Activated CD4-positive, CD25-positive, alpha-beta regulatory T cell (primary cell): ENCODE measurements at regions not wholly inside any gene's neighbourhood (a gene's known extent, or its start where the extent isn't known, plus 50 kb on each side); places are given as distances from the start of the nearest gene placed in this dataset.

Experiments
- DNase-seq, 4 experiments: peaks; one replicate each; lab custom pipeline; 2025; lab: John Stamatoyannopoulos, UW

DNA sequence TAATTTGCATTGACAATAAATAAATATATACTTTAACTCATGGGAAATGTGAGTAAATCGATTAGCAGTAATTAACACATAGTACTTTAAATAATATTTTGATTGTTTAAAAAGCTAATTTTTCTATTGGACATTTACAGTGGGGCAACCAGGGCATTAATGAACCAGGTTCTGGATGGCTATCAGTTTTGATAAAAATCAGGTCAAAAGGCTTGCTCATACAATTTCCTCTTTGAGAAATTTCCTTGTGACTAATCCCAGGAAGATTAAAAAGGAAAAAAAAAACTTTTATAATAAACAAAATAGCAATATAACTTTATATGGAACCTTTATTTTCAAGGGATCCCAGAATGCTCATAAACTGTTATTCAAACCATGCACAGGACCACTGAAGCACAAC lies 497.2 kb upstream of the ZEB2 start:
- no peak for DNase-seq

DNA sequence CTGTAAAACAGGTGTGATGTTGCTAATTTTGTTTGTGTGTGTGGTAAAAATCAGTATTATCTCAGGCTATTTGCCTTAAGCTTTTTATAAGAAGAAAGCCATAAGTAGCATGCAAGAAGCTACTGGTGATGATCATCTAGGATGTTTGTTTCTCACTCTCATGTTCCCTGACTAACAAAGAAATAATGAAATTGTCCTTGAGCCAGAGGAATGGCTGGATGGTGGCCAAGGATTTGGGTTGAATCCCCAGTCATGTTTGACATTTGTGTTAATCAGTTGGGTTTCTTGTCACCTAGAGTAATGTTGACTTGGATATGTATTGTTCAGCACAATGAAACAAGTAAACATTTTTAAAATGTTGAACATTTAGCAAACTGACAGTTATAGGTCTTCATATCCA lies 496.8 kb upstream of the ZEB2 start:
- no peak for DNase-seq

DNA sequence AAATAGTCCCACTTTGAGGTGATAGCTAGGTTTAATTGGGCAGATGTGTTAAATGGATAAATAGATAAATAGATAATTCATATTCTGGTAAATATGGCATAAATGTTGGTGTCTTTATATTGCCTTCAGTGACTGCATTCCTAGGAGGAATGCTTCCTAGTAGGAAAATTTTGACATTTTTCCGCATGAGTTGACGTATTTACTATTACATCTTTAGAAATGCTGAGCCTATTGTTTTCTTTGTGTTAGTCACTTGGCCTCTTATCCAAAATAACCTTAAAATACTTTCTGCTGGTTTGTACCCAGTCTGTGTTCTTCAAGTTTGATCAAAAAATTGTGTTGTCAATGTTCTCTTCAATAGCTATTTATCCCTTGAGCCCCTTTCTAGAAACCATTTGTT lies 495.6 kb upstream of the ZEB2 start:
- DNase-seq = no peak

- no peak for DNase-seq
Measured at GRCh38 chr2:145012806-145013205, 492.9 kb upstream of the ZEB2 start.

- no peak for DNase-seq
Measured at GRCh38 chr2:145012214-145012670, 492.3 kb upstream of the ZEB2 start.

- no peak for DNase-seq
Measured at GRCh38 chr2:145010635-145011034, 490.7 kb upstream of the ZEB2 start.

DNA sequence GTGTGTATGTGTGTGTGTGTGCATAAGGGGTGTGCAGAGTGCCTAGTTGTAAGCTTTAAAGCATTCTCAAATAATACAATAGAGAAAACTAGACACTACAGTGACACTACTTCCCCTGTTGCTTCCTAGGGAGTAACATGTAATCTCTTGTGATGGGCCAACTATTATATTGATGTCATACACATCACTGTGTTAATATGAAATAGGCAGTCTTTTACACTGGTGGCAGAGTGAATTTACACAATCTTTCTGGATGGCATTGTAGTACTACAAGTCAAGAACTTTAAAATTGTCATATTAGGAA lies 488.0 kb upstream of the ZEB2 start:
- no peak for DNase-seq

DNA sequence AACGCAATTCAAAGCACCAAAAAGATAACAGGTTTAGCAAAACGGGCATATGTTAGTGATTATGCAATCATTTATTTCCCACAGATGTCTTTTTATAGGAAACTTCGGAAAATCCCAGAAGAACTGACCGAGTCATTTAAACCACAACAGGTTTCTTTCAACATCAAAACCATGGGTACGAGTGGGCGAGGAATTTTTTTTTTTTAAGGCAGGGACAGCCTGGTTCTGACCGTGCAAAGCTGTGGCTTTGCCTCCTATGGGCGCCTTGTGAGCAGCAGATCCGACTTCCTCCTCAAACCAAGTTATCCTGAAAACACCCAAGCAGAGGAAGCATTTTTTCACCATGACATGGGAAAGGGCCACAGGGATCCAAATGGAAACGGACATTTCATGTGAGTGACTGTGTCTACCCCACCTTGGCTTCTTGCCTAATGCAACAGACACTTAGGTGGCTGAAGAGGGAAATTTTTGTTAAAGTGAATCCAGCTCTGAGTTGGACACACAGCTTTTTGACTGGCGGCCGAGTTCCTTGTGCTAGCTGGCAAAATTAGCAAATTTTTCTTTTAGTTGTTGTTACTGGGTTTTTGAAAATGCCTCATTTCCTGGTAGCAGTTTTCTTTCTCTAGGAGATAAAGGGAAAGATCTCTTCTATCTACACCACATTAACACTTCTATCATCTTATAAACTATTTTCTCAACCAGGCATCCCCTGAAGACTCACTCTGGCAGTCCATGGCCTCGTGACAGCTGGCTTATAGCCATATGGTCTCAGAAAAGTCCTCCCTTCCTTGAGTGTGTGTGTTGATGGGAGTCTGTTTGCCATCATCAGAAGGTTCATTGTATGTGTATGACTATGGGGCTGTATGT lies 487.4 kb upstream of the ZEB2 start:
- no peak for DNase-seq

DNA sequence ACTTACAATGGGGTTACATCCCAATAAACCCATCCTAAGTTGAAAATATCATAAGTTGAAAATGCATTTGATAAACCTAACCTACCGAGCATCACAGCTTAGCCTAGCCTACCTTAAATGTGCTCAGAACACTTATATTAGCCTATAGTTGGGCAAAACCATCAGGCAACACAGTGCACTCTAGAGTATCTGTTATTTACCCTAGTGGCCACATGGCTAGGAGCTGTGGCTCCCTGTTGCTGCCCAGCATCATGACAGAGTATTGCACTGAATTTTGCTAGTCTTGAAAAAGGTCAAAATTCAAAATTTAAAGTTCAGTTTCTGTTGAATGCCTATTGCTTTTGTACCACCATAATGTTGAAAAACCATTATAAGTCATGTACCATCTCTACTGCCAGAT lies 482.7 kb upstream of the ZEB2 start:
- DNase-seq = no peak

- no peak for DNase-seq
Measured at GRCh38 chr2:145000376-145000775, 480.5 kb upstream of the ZEB2 start.

DNA sequence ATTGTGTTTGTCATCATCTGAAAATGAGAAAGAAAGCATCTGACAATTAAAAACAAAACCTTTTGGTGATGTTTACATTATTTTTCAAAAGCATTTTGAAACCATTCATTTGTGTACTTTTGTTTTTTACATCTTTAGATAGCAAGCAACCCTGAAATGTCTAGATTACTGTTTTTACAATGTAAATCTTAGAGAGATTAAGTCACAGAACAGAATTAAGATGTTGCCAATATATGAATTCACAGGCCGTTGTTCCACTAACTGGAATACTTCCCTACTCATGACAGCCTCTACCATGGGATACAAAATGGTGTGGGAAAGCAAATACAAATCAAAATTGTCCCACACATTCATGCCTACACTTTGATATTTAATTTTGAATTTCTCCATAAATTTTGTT lies 480.0 kb upstream of the ZEB2 start:
- no peak for DNase-seq

DNA sequence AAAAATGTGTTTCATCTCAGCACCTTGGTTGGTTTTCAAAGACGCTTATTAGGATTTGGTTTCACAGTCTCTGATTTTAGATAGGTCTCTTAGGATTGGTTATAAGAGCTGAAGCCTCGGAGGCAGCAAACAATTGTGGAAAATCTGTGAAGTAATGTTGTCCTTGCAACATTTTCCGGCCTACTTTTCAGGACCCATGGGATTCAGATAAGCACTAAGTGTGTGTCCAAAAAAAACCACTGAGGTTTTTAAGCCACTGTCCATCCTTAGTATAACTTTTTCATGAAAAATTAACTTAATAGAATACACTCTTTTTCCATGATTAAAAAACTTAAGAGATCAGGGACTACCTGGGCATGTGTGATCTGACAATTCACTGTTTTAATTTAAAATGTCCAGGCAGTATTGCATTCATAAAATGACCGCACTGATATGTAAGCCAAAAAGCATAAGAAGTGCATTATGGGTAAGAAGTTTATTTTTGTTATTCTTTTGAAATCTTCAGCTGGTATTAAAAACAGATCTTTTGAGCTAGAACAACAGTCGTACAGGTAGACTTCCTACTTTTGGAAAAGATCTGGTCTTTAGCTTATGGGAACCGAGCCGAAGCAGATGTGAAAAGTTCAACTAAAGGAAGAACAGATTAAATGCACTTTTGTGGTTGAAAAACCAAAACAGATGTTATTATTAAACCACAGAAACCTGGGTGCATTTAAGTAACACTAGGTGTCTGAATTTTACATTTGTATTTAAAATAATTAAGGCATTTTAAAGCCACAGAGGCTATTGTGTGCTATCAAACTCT lies 479.4 kb upstream of the ZEB2 start:
- DNase-seq = no peak

DNA sequence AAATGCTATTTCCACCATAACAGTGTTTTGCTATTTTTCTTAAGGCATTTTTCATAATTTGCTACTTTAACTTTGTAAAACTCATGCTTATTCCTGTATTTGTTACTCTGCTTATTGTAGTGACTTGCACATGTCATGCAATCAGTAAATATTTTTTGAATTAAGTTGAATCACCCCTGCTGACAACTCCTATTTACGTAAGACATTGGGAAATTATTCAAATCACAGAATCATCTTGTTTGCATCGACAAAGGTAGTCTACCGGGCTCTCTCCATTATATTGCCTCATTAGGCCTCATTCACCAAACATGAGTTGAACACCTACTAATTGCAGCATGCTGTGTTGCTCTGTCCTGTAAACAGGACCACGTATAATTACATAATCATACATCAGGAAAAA lies 478.5 kb upstream of the ZEB2 start:
- no peak for DNase-seq

GRCh38 chr2:144996225-144996795 lies 476.4 kb upstream of the ZEB2 start:
- no peak for DNase-seq

- DNase-seq = no peak
Measured at GRCh38 chr2:144995482-144995881, 475.6 kb upstream of the ZEB2 start.

DNA sequence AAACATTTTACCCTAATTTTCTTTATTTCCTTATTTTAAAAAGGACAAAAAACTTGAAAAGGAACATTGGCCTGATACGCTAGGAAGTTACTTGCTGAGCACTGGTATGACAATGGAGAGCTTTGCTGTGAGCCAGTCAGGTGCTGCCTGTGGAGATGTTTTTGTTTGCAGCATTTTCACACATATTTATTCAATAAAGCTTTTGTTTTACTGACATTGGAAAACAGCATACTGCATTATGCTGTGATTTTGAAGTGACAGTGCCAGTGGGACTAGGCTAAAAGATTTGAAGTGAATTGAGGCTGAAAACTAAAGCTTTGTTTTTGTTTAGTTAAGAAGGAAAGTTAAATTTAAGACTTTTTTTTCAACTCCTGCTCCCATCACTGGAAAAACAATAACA lies 470.7 kb upstream of the ZEB2 start:
- no peak for DNase-seq

- no peak for DNase-seq
Measured at GRCh38 chr2:144989579-144990270, 469.8 kb upstream of the ZEB2 start.

- no peak for DNase-seq
Measured at GRCh38 chr2:144988591-144988990, 468.7 kb upstream of the ZEB2 start.

DNA sequence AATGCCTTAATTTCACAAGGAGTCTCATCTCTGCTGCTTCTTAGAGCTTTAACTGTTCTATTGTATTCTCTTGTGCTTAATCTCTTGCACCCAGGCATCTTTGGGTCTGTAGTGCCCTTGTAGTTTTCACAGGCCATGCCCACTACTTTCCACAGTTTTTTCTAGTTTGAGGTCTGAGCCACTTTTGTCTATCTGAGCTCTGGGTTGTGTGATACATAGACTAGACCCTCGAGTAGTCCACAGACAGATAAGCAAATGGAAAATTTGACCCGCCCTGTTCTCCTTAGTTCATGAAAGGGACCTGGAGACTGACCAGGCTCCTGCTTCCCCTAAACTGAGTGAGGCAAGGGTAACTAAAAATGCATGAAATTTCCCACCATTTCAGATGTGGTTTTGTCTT lies 466.8 kb upstream of the ZEB2 start:
- DNase-seq = no peak

DNA sequence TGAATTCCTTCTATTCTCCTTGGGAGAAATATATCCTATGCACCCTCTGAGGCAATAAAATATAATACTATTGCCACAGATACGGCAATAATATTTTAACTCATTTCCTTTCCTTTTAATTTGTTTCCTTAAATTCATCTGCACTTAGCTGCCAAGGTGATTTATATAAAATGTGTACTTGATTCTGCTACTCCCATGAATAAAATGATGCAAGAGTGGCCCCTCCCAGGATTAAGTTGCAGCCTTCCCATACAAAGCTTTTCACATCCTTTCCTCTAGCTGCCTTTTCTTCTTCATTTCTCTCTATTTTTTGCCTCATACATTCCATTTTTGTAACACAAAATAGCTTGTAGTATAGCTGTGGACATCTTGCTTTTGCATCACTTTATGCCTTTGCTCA lies 464.1 kb upstream of the ZEB2 start:
- no peak for DNase-seq

GRCh38 chr2:144983107-144983506 lies 463.2 kb upstream of the ZEB2 start:
- DNase-seq = no peak

- no peak for DNase-seq
Measured at GRCh38 chr2:144982481-144982880, 462.6 kb upstream of the ZEB2 start.

GRCh38 chr2:144975881-144976280 lies 456.0 kb upstream of the ZEB2 start:
- no peak for DNase-seq
